ENCODE measurements at regions not wholly inside any gene's neighbourhood (a gene's known extent, or its start where the extent isn't known, plus 50 kb on each side); places are given as distances from the start of the nearest gene placed in this dataset.

GRCh38 chr1:96290033-96290432 is 431.6 kb upstream of the PTBP2 start:
- TF ChIP-seq CTCF (IDR thresholded peaks at IDR 0.05; ENCODE audit: insufficient read depth, low read length, poor library complexity, severe bottlenecking): no peak
- TF ChIP-seq EZH2phosphoT487 (conservative IDR thresholded peaks at IDR 0.05; ENCODE audit: low read length): no peak
